Loucy (cell line): ENCODE measurements at regions not wholly inside any gene's neighbourhood (a gene's known extent, or its start where the extent isn't known, plus 50 kb on each side); places are given as distances from the start of the nearest gene placed in this dataset.
"Not testable (repeated sequence)": the region's sequence is repeated elsewhere in the genome, so short reads cannot be mapped to it uniquely, and the experiment has no call there.

Experiments
- H2AFZ ChIP-seq: fragments of 200-600 bp; sonication (generic); 2 replicates; pipeline ENCODE4 v1.6.0; 2016; ENCODE audit warnings: antibody characterized with exemption, mild to moderate bottlenecking, low read length, moderate library complexity
- H3F3A ChIP-seq: fragments of 200-600 bp; 2 replicates; pipeline ENCODE4 v1.6.0; 2016; ENCODE audit warnings: antibody characterized with exemption, low read depth, mild to moderate bottlenecking
- H3K27me3 ChIP-seq: fragments of 200-600 bp; sonication (generic); 2 replicates; pipeline ENCODE4 v1.6.1; 2014; ENCODE audit warnings: low read length, mild to moderate bottlenecking; ENCODE audit not compliant: insufficient read depth, poor library complexity, severe bottlenecking
- H3K36me3 ChIP-seq: fragments of 200-600 bp; sonication (generic); 2 replicates; pipeline ENCODE4 v1.6.1; 2016; ENCODE audit warnings: low read length; ENCODE audit not compliant: insufficient read depth
- H3K4me1 ChIP-seq: fragments of 200-600 bp; sonication (generic); 2 replicates; pipeline ENCODE4 v1.5.1; 2014; ENCODE audit warnings: low read length, mild to moderate bottlenecking; ENCODE audit not compliant: insufficient read depth, poor library complexity, severe bottlenecking
- H3K4me2 ChIP-seq: fragments of 200-600 bp; sonication (generic); 2 replicates; pipeline ENCODE4 v1.6.0; 2014; ENCODE audit warnings: antibody characterized with exemption, low read length, low read depth, mild to moderate bottlenecking; ENCODE audit not compliant: poor library complexity, severe bottlenecking
- H3K4me3 ChIP-seq: fragments of 200-600 bp; sonication (generic); 2 replicates; pipeline ENCODE4 v1.5.1; 2014; ENCODE audit warnings: low read length, mild to moderate bottlenecking, mixed read lengths; ENCODE audit not compliant: poor library complexity, severe bottlenecking
- H3K79me2 ChIP-seq: fragments of 200-600 bp; sonication (generic); 2 replicates; pipeline ENCODE4 v1.6.1; 2014; ENCODE audit warnings: low read length; ENCODE audit not compliant: insufficient read depth
- H3K9ac ChIP-seq: fragments of 200-600 bp; sonication (generic); 2 replicates; pipeline ENCODE4 v1.6.0; 2014; ENCODE audit warnings: mild to moderate bottlenecking, low read depth, low read length, moderate library complexity; ENCODE audit not compliant: poor library complexity, severe bottlenecking
- H3K9me2 ChIP-seq: fragments of 200-600 bp; sonication (generic); replicated peaks from 2 replicates; pipeline ENCODE4 v1.6.1; 2016; ENCODE audit warnings: low read depth, low read length, mixed read lengths
- H3K9me3 ChIP-seq: fragments of 200-600 bp; sonication (generic); 2 replicates; pipeline ENCODE4 v1.6.1; 2014; ENCODE audit warnings: mild to moderate bottlenecking, antibody characterized with exemption, low read length, low read depth; ENCODE audit not compliant: insufficient read depth
- H4K20me1 ChIP-seq: fragments of 200-600 bp; sonication (generic); 2 replicates; pipeline ENCODE4 v1.6.0; 2014; ENCODE audit warnings: antibody characterized with exemption, low read length, mild to moderate bottlenecking; ENCODE audit not compliant: insufficient read depth, poor library complexity, severe bottlenecking
- CTCF ChIP-seq: fragments of 200-600 bp; sonication (generic); conservative IDR thresholded peaks from 2 replicates; pipeline ENCODE4 v1.5.1; 2014; ENCODE audit warnings: mild to moderate bottlenecking, antibody characterized with exemption, low read length
- EZH2phosphoT487 ChIP-seq: fragments of 200-600 bp; IDR thresholded peaks from 2 replicates; pipeline ENCODE4 v1.6.1; 2018; ENCODE audit warnings: antibody characterized with exemption, mild to moderate bottlenecking, moderate library complexity, borderline replicate concordance

- Histone ChIP-seq H3K9ac (no peak overlapping the region), H3K27me3 (no peaks in the 10 kb centered on the region), H3K4me1 (no peaks in the 10 kb centered on the region), H3K36me3 (no peaks in the 10 kb centered on the region), H4K20me1 (no peaks in the 10 kb centered on the region), H3F3A (no peaks in the 10 kb centered on the region), H2AFZ (no peak overlapping the region), H3K79me2 (no peaks in the 10 kb centered on the region), H3K4me3 (no peak overlapping the region), H3K9me2 (no peaks in the 10 kb centered on the region), H3K4me2 (no peak overlapping the region), H3K9me3 (0 out of 2 replicates have a peak, but pooled peaks cover 3% of the 10 kb centered on the region)
- no peak for TF ChIP-seq EZH2phosphoT487
- no peak for TF ChIP-seq CTCF
These were observed 366.0 kb downstream of the OMA1 start for GRCh38 chr1:58180537-58180936.

- not testable (repeated sequence) for H3K9me3 ChIP-seq, H3K4me3 ChIP-seq, H3K27me3 ChIP-seq, H3K9me2 ChIP-seq, H3K4me2 ChIP-seq, H3K9ac ChIP-seq, H3K36me3 ChIP-seq, H2AFZ ChIP-seq, H4K20me1 ChIP-seq, H3K79me2 ChIP-seq, H3F3A ChIP-seq, H3K4me1 ChIP-seq
These were observed 377.4 kb downstream of the OMA1 start for GRCh38 chr1:58169160-58169559.

GRCh38 chr1:58167131-58167530, 379.4 kb downstream of the OMA1 start:
- not testable (repeated sequence) for H3K9me3 ChIP-seq, H3K9me2 ChIP-seq, H3K9ac ChIP-seq, H3K4me1 ChIP-seq, H3K4me2 ChIP-seq, H3F3A ChIP-seq, H3K27me3 ChIP-seq, H3K36me3 ChIP-seq, H2AFZ ChIP-seq, H3K79me2 ChIP-seq, H3K4me3 ChIP-seq, H4K20me1 ChIP-seq

GRCh38 chr1:58166417-58166816, 380.1 kb downstream of the OMA1 start:
- no peak overlapping the region for H3K9ac ChIP-seq
- no peaks in the 10 kb centered on the region for H3K9me3 ChIP-seq
- no peak for TF ChIP-seq EZH2phosphoT487
- no peak for TF ChIP-seq CTCF
- no peak overlapping the region for H2AFZ ChIP-seq
- no peak overlapping the region for H3K4me2 ChIP-seq
- no peaks in the 10 kb centered on the region for H3K36me3 ChIP-seq
- H4K20me1 ChIP-seq: no peaks in the 10 kb centered on the region
- peaks cover 10% of the 10 kb centered on the region for H3K4me1 ChIP-seq
- no peaks in the 10 kb centered on the region for H3F3A ChIP-seq
- no peaks in the 10 kb centered on the region for H3K27me3 ChIP-seq
- no peaks in the 10 kb centered on the region for H3K9me2 ChIP-seq
- H3K4me3 ChIP-seq: no peak overlapping the region
- no peaks in the 10 kb centered on the region for H3K79me2 ChIP-seq
